ENCODE measurements at regions not wholly inside any gene's neighbourhood (a gene's known extent, or its start where the extent isn't known, plus 50 kb on each side); places are given as distances from the start of the nearest gene placed in this dataset.
A peak's percentile ranks its signal among the peaks of the same experiment; 100 is the strongest.

GRCh38 chr16:47921535-47921934, 234.3 kb downstream of the ABCC12 start:
- TF ChIP-seq ZFX (IDR thresholded peaks at IDR 0.05; ENCODE audit: borderline replicate concordance) (no peak), CTCF (IDR thresholded peaks at IDR 0.05) (no peak)
- peak overlapping the region; percentile 57 for H3K27ac ChIP-seq

- H3K27ac ChIP-seq = peak overlapping the region; percentile 57
- TF ChIP-seq CTCF (IDR thresholded peaks at IDR 0.05) = no peak
- TF ChIP-seq ZFX (IDR thresholded peaks at IDR 0.05; ENCODE audit: borderline replicate concordance) = no peak
These were observed 235.1 kb downstream of the ABCC12 start for GRCh38 chr16:47920709-47921108.

DNA sequence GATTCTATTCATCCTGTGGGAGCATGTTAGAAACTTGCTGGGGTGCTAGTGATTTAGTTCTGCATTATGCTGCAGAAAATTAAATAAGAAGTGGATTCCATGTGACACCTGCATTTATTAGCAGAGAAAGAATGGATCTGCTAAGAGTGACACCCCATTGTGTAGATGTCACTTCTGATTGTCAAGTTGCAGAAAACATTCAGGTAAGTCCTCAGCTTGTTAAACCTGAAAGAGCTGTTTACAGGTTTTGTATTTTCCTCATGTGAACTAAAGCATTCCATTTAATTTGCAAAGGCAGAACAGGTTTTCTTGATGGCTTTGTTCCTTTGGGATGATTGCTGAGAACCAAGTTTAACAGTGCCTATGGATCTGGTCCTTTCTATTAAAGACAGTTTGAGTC, 238.7 kb downstream of the ABCC12 start:
- no peak overlapping the region for H3K27ac ChIP-seq

GRCh38 chr16:47916266-47916665, 239.5 kb downstream of the ABCC12 start:
- no peak for TF ChIP-seq ZFX (IDR thresholded peaks at IDR 0.05; ENCODE audit: borderline replicate concordance)
- TF ChIP-seq CTCF (IDR thresholded peaks at IDR 0.05) = no peak
- no peak overlapping the region for H3K27ac ChIP-seq

More for the DNA sequence above, 238.7 kb downstream of the ABCC12 start:
- TF ChIP-seq CTCF (IDR thresholded peaks at IDR 0.05) (no peak), ZFX (IDR thresholded peaks at IDR 0.05; ENCODE audit: borderline replicate concordance) (no peak)

GRCh38 chr16:47907109-47907508, 248.7 kb downstream of the ABCC12 start:
- no peak for TF ChIP-seq ZFX (IDR thresholded peaks at IDR 0.05; ENCODE audit: borderline replicate concordance)
- no peak for TF ChIP-seq CTCF (IDR thresholded peaks at IDR 0.05)

DNA sequence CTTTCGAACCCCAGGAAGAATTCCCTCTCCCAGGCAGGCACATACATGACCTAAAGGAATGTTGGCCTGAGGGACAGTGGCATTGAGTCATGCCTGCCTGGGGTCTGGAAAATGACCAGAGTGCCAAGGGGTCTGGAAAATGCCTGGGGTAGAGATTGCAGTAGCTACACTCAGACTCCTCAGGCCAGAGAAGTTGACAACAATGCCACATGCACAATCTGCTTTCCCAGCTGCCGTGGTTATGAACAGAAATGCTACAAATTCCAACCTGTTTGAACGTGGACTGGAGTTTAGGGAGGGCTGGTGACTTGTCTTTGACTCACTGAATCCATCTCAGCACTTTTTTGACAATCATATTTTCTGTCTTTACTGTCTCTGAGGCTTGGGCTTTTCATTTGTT, 250.0 kb downstream of the ABCC12 start:
- TF ChIP-seq ZFX (IDR thresholded peaks at IDR 0.05; ENCODE audit: borderline replicate concordance) (no peak), CTCF (IDR thresholded peaks at IDR 0.05) (no peak)
- no peak overlapping the region for H3K27ac ChIP-seq

More at GRCh38 chr16:47907109-47907508, 248.7 kb downstream of the ABCC12 start:
- H3K27ac ChIP-seq = no peak overlapping the region

- no peak overlapping the region for H3K27ac ChIP-seq
- TF ChIP-seq CTCF (IDR thresholded peaks at IDR 0.05) (no peak), ZFX (IDR thresholded peaks at IDR 0.05; ENCODE audit: borderline replicate concordance) (no peak)
These were observed 251.1 kb downstream of the ABCC12 start for GRCh38 chr16:47904691-47905090.

Data from 22Rv1 (cell line).